Activated CD4-positive, alpha-beta memory T cell treated with anti-CD3 and anti-CD28 coated beads for 36 hours (primary cell): ENCODE measurements at regions not wholly inside any gene's neighbourhood (a gene's known extent, or its start where the extent isn't known, plus 50 kb on each side); places are given as distances from the start of the nearest gene placed in this dataset.

Experiments used
- CTCF ChIA-PET: fragments of 350-600 bp; sonication (Branson Sonifier 250); formaldehyde crosslinking; loops from one replicate; lab custom pipeline; 2021; ENCODE audit warnings: antibody characterized with exemption, inconsistent platforms; lab: Charles Lee
- POLR2A ChIA-PET: fragments of 350-600 bp; sonication (Branson Sonifier 250); formaldehyde crosslinking; loops from one replicate; lab custom pipeline; 2021; ENCODE audit warnings: antibody characterized with exemption; lab: Charles Lee
- DNase-seq: peaks from one replicate; pipeline ENCODE4 v3.0.0-alpha.2; 2020
- H3K27ac Mint-ChIP-seq: one replicate; pipeline ENCODE4 v1.8.0; 2021; ENCODE audit warnings: mixed read lengths
- H3K27me3 Mint-ChIP-seq: one replicate; pipeline ENCODE4 v1.8.0; 2021; ENCODE audit warnings: mixed read lengths
- H3K36me3 Mint-ChIP-seq: one replicate; pipeline ENCODE4 v1.8.0; 2021; ENCODE audit warnings: mixed read lengths
- H3K4me1 Mint-ChIP-seq: one replicate; pipeline ENCODE4 v1.8.0; 2021; ENCODE audit warnings: low read depth, mixed read lengths
- H3K4me3 Mint-ChIP-seq: one replicate; pipeline ENCODE4 v1.8.0; 2021; ENCODE audit warnings: mild to moderate bottlenecking, mixed read lengths
- H3K9me3 Mint-ChIP-seq: one replicate; pipeline ENCODE4 v1.8.0; 2021; ENCODE audit warnings: mixed read lengths
- intact Hi-C: fragments of 100-400 bp; cut with micrococcal nuclease; formaldehyde crosslinking; loops from one replicate; pipeline ENCODE4 v1.15.1; 2023

DNA sequence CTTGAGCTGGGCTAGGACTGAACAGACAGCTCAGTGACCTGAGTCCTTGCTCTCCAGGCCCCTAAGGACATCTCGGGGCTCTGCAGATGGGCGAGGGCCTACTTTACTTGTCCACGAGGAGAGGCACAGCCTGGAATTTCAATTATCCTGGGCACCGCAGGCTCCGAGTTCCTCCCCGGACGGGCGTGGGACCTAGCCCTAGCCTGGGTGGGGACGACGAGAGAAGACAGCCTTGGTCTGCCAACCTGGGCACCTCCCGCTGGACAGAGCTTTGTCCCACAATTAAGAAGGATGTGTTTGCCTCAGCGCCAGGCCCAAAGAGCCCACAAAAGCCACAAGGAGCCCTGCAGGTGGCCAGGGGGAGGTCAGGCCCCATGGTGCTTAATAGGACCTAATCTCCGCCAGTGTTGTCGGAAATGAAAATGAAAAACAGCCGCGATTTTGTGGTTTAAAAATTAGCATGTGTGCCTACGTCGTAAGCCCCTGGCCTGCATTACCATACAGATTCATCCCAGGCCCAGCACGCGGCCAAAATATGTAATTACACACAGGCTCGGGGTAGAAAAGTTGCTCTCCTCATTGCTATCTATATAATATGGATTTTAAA is 51.4 kb upstream of the LHX1 start:
- no peak overlapping the region for H3K27ac Mint-ChIP-seq
- DNase-seq: no peak
- no peaks in the 10 kb centered on the region for H3K4me1 Mint-ChIP-seq
- peaks cover 10% of the 10 kb centered on the region for H3K9me3 Mint-ChIP-seq
- intact Hi-C loops: no loop called here
- ChIA-PET CTCF (no interaction called here), POLR2A (no interaction called here)
- H3K36me3 Mint-ChIP-seq: peaks cover 3% of the 10 kb centered on the region
- H3K4me3 Mint-ChIP-seq: no peak overlapping the region
- H3K27me3 Mint-ChIP-seq: peaks cover 38% of the 10 kb centered on the region
